Lower lobe of right lung (tissue), 2 donors: ENCODE measurements at regions not wholly inside any gene's neighbourhood (a gene's known extent, or its start where the extent isn't known, plus 50 kb on each side); places are given as distances from the start of the nearest gene placed in this dataset.

Experiments used
- ATAC-seq, 2 donors: fragments of 200-7000 bp; cut with Tn5 transposase; one replicate each; pipeline ENCODE4 v1.9.1; 2020 to 2022; ENCODE audit warnings: mild to moderate bottlenecking in 2 of 2, moderate library complexity in 2 of 2
- DNase-seq: peaks from one replicate; pipeline ENCODE4 v3.0.0-alpha.2; 2020
- H3K27ac ChIP-seq: fragments of 200-600 bp; one replicate; pipeline ENCODE4 v1.8.0; 2022
- H3K27me3 ChIP-seq: fragments of 200-600 bp; one replicate; pipeline ENCODE4 v1.8.0; 2022; ENCODE audit warnings: low read depth
- H3K36me3 ChIP-seq: fragments of 200-600 bp; one replicate; pipeline ENCODE4 v1.8.0; 2022; ENCODE audit warnings: mild to moderate bottlenecking
- H3K4me1 ChIP-seq: fragments of 200-600 bp; one replicate; pipeline ENCODE4 v1.8.0; 2022
- H3K4me3 ChIP-seq: fragments of 200-600 bp; one replicate; pipeline ENCODE4 v1.8.0; 2022; ENCODE audit warnings: mild to moderate bottlenecking
- H3K9me3 ChIP-seq: fragments of 200-600 bp; one replicate; pipeline ENCODE4 v1.8.0; 2022
- intact Hi-C: fragments of 100-400 bp; cut with DNase I; formaldehyde crosslinking; loops from one replicate; pipeline ENCODE4 v1.11.0; 2022
- TF ChIP-seq, protein P1 (sequence below): fragments of 200-600 bp; IDR thresholded peaks from one replicate; pipeline ENCODE4 v1.8.0; 2022; ENCODE audit warnings: antibody characterized with exemption, mild to moderate bottlenecking
- donor health status: DM: no; HTN: yes; CAD: no; lungs with severe emphysema.

DNA sequence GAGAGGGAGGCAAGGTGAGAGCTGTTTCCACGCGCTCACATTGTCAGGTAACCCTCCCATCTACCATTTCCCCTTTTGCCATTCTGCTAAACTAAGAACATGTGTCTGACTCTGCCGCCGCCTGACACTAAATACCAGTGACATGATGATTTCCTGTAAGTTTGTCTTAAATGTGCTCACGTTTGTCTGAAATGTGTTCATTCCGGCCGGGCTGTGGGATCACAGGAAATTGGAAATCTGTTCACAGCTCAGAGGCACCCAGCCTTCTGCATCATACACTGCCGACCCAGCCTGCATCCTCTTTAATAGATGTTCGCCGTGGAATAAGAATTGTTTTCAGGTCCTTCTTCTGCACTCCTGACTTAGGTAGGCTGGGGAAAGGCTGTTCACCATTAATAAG lies 336.2 kb upstream of the PPARGC1A start:
- no peak overlapping the region for H3K27ac ChIP-seq
- H3K36me3 ChIP-seq: no peaks in the 10 kb centered on the region
- H3K27me3 ChIP-seq: no peaks in the 10 kb centered on the region
- no peaks in the 10 kb centered on the region for H3K9me3 ChIP-seq
- ATAC-seq: no peak
- intact Hi-C loops: no loop called here
- TF ChIP-seq, protein P1, sequence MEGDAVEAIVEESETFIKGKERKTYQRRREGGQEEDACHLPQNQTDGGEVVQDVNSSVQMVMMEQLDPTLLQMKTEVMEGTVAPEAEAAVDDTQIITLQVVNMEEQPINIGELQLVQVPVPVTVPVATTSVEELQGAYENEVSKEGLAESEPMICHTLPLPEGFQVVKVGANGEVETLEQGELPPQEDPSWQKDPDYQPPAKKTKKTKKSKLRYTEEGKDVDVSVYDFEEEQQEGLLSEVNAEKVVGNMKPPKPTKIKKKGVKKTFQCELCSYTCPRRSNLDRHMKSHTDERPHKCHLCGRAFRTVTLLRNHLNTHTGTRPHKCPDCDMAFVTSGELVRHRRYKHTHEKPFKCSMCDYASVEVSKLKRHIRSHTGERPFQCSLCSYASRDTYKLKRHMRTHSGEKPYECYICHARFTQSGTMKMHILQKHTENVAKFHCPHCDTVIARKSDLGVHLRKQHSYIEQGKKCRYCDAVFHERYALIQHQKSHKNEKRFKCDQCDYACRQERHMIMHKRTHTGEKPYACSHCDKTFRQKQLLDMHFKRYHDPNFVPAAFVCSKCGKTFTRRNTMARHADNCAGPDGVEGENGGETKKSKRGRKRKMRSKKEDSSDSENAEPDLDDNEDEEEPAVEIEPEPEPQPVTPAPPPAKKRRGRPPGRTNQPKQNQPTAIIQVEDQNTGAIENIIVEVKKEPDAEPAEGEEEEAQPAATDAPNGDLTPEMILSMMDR: no peak
- H3K4me1 ChIP-seq: no peaks in the 10 kb centered on the region
- DNase-seq: no peak
- H3K4me3 ChIP-seq: no peak overlapping the region

DNA sequence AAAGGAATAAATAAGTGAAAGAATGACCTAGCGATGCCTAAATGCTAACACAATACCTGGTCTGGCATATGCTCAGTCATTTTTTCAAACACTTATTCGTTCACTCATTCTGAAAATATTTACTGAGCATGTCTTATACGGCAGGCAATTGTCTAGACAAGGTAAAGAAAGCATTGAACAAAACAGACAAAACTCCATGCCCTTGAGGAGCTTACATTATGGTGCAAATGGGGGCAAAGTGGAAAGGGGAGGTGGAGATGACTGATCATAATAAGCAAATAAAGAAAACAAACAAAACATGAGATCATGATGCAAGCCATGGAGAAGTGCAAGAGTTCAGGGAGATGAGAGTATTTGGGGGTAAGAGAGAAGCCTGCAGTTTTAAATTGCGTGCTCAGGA lies 334.6 kb upstream of the PPARGC1A start:
- H3K9me3 ChIP-seq: no peaks in the 10 kb centered on the region
- no peak overlapping the region for H3K27ac ChIP-seq
- DNase-seq (no peak), ATAC-seq (no peak)
- TF ChIP-seq, protein P1: no peak
- H3K4me1 ChIP-seq: no peaks in the 10 kb centered on the region
- intact Hi-C loops: no loop called here
- no peak overlapping the region for H3K4me3 ChIP-seq
- H3K27me3 ChIP-seq: no peaks in the 10 kb centered on the region
- H3K36me3 ChIP-seq: no peaks in the 10 kb centered on the region

GRCh38 chr4:24219209-24219608 lies 329.4 kb upstream of the PPARGC1A start:
- TF ChIP-seq, protein P1: no peak
- H3K4me1 ChIP-seq: no peaks in the 10 kb centered on the region

GRCh38 chr4:24218566-24218965 lies 328.7 kb upstream of the PPARGC1A start:
- H3K4me1 ChIP-seq: no peaks in the 10 kb centered on the region
- ATAC-seq (no peak), DNase-seq (no peak)
- no peak overlapping the region for H3K27ac ChIP-seq
- intact Hi-C loops: no loop called here
- H3K27me3 ChIP-seq: peaks cover 2% of the 10 kb centered on the region
- no peak overlapping the region for H3K4me3 ChIP-seq
- no peaks in the 10 kb centered on the region for H3K36me3 ChIP-seq
- TF ChIP-seq, protein P1: no peak
- H3K9me3 ChIP-seq: no peaks in the 10 kb centered on the region

More at GRCh38 chr4:24219209-24219608, 329.4 kb upstream of the PPARGC1A start:
- no peak for ATAC-seq
- no peak overlapping the region for H3K4me3 ChIP-seq
- H3K9me3 ChIP-seq: no peaks in the 10 kb centered on the region
- DNase-seq: no peak
- H3K27ac ChIP-seq: no peak overlapping the region
- no peaks in the 10 kb centered on the region for H3K36me3 ChIP-seq
- H3K27me3 ChIP-seq: peaks cover 2% of the 10 kb centered on the region
- intact Hi-C loops: no loop called here

- Histone ChIP-seq H3K9me3 (no peaks in the 10 kb centered on the region), H3K4me1 (peaks cover 10% of the 10 kb centered on the region), H3K36me3 (no peaks in the 10 kb centered on the region), H3K27ac (no peak overlapping the region), H3K4me3 (no peak overlapping the region), H3K27me3 (peaks cover 2% of the 10 kb centered on the region)
- DNase-seq (no peak), ATAC-seq (no peak)
- TF ChIP-seq, protein P1: no peak
- intact Hi-C loops: no loop called here
Observed at GRCh38 chr4:24214796-24215195, 324.9 kb upstream of the PPARGC1A start.

DNA sequence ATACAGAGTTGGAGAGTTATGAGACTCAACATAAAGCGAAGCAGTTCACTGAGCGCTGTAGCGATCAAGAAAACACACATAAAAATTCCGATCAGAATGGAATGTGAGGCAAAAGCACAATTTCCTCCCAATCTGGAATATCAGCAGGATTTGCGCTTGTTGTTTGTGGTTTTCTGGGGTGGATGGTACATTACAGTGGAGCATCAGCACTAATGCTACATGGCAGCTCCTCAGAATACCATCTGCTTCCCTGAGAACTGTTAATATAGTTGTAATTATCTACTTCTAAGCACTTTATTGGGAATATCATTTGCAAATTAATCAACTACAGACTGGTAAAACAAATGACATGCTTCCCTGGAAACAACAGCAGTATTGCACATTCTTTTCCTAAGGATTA lies 324.1 kb upstream of the PPARGC1A start:
- Histone ChIP-seq H3K27me3 (peaks cover 2% of the 10 kb centered on the region), H3K9me3 (no peaks in the 10 kb centered on the region), H3K4me1 (peaks cover 10% of the 10 kb centered on the region), H3K27ac (no peak overlapping the region), H3K4me3 (no peak overlapping the region), H3K36me3 (no peaks in the 10 kb centered on the region)
- no peak for DNase-seq
- no peak for ATAC-seq
- intact Hi-C loops: no loop called here
- TF ChIP-seq, protein P1: no peak
